GM18870 (cell line): ENCODE measurements at regions not wholly inside any gene's neighbourhood (a gene's known extent, or its start where the extent isn't known, plus 50 kb on each side); places are given as distances from the start of the nearest gene placed in this dataset.

Experiments used
- ATAC-seq: cut with Tn5 transposase; IDR thresholded peaks from one replicate; pipeline ENCODE4 v1.9.1; 2021; ENCODE audit warnings: moderate library complexity; ENCODE audit not compliant: unreplicated experiment

DNA sequence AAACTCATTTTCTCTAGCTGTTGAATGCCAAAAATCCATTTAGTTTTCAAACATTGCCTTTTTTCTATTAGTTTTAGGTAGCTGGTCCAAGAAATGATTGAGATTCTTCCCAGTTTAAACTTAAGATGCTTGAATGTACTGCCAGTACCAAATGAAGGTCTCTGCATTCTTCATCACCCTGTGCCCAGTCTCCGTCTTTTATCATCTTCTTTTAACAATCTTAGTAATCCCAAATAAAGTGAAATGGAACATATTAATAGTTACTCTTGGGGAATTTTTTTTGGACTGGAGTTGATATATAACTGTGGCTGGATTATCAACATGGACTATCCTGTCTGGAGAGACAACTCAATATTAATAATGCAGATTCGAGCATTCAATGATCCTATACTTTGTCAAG, 54.1 kb upstream of the PCED1B start:
- ATAC-seq: no peak

DNA sequence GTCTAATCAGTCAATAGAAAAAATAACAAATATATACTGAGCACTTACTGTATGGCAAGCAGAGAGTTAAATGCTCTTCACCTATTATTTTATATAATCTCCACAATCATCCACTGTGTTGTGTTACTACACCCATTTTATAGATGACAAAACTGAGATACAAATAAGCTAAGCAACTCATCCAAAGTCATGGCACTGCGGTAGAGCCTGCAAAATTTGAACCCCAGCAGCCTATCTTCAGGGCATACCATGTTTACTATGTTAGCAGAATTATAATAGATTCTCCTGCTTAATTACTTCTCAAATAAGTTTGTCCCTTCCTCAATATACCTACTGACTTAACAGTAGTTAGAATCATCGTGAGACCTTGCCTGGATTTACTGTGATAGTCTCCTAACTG, 53.6 kb upstream of the PCED1B start:
- ATAC-seq: no peak

DNA sequence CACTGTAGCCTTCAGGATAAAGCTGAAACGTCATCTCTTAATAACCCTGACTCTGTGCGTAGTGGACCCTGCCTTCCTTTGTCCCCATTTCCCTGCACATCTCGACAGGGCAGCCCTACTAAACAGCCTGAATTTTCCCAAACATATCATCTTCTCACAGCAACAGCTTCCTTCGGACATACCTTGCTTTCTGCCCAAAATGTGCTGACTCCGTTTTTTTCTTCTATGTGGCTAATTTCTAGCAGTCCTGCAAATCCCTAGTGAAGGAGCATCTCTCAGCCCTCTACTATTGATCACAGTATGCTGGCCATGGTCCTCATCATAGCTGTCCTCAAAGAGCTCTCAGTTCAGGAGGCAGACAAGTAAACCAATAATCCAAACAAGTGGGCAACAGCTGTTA, 53.1 kb upstream of the PCED1B start:
- ATAC-seq: no peak
